HG03175 (cell line): ENCODE measurements at regions not wholly inside any gene's neighbourhood (a gene's known extent, or its start where the extent isn't known, plus 50 kb on each side); places are given as distances from the start of the nearest gene placed in this dataset.
"Not testable (repeated sequence)": the region's sequence is repeated elsewhere in the genome, so short reads cannot be mapped to it uniquely, and the experiment has no call there.

Experiments
- ATAC-seq: cut with Tn5 transposase; IDR thresholded peaks from one replicate; pipeline ENCODE4 v1.9.1; 2021; ENCODE audit warnings: mild to moderate bottlenecking, moderate library complexity; ENCODE audit not compliant: unreplicated experiment

DNA sequence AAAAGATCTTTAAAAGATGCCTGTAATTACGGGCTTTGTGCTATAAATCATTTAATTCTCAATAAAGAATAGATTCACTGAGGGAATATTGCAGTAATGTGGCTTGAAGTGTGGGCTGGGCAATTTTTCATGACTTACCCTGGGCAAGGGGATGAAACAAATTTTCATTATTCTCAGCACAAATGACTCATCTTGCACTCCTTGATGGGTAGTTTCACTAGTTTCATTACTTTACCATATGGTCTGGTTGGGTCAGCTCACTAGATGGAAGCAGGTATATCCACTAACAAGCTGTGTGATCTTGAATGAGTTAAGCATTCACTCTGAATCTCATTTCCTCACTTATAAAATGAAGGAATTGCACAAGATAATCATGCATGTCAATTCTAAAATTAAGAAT is 234.3 kb downstream of the ABCC12 start:
- ATAC-seq: no peak

DNA sequence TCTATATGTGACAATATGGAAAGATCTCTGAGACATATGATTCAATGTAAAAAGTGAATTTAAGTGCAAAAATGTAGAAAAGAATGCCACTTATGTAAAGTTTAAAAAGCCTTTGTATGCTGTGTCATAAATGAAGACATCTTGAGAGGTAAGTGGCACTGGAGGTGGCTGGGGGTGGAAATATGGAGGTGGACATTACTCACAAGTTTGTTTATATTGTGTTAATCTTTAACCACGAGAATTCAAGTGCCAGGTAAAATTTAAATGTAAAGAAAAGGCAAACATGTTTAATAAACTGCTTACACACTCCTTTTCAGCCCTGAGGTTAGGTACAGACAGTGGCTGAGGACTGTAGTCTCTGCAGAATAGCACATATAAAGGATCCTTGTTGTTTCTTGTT is 235.1 kb downstream of the ABCC12 start:
- no peak for ATAC-seq

DNA sequence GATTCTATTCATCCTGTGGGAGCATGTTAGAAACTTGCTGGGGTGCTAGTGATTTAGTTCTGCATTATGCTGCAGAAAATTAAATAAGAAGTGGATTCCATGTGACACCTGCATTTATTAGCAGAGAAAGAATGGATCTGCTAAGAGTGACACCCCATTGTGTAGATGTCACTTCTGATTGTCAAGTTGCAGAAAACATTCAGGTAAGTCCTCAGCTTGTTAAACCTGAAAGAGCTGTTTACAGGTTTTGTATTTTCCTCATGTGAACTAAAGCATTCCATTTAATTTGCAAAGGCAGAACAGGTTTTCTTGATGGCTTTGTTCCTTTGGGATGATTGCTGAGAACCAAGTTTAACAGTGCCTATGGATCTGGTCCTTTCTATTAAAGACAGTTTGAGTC is 238.7 kb downstream of the ABCC12 start:
- no peak for ATAC-seq

DNA sequence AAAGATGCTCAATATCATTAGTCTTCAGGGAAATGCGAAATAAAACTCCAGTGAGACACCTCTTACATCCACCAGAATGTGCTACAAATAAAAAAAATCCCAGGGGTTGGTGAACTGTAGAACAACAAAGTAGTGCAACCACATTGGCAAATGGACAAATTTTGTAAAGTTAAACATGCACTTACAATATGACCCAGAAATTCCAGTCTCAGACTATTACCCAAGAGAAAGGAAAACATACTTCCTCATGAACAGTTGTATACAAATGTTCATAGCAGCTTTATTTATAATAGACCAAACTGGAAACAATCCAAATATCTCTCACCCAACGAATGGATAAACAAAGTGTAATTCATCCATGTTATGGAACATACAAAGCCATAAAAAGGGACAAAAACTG is 239.5 kb downstream of the ABCC12 start:
- no peak for ATAC-seq

DNA sequence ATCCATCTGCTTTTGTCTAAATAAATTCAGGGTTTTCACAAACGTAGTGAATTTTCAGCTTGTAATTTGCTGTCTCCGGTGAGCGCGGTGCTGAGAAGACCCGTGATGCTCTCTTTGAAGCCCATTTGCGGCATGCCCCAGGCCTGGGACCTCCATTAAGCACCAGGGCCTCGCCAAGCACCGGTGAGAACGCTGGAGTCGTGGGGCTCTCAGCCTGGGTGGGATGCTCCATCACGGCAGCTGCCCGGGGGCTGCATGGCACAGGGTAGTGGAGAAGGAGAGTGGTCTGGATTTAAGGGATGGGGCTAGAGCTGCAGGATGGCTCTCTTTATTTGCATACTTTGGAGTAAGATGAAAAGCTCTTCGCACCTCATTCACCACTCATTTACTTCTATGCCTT is 248.7 kb downstream of the ABCC12 start:
- no peak for ATAC-seq

DNA sequence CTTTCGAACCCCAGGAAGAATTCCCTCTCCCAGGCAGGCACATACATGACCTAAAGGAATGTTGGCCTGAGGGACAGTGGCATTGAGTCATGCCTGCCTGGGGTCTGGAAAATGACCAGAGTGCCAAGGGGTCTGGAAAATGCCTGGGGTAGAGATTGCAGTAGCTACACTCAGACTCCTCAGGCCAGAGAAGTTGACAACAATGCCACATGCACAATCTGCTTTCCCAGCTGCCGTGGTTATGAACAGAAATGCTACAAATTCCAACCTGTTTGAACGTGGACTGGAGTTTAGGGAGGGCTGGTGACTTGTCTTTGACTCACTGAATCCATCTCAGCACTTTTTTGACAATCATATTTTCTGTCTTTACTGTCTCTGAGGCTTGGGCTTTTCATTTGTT is 250.0 kb downstream of the ABCC12 start:
- no peak for ATAC-seq

DNA sequence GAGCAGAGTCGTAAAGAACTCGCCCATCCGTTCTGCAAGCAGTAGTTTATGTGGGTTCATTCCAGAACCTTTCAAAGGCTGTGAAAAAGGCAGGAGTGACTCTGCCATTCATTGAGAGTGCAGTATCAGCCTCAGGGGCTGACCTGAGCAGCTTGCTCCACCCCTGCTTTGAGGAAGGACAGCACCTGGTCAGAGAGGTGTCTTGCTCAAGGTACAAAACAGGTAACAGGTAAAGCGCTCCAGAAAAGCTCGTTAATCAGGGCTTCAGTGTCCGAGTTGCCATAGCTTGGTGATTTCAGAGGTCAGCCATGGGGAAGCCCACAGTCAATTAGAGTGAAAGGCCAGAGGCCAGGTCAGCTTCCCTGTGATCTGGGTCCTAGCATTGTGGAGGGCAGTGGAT is 251.1 kb downstream of the ABCC12 start:
- no peak for ATAC-seq

DNA sequence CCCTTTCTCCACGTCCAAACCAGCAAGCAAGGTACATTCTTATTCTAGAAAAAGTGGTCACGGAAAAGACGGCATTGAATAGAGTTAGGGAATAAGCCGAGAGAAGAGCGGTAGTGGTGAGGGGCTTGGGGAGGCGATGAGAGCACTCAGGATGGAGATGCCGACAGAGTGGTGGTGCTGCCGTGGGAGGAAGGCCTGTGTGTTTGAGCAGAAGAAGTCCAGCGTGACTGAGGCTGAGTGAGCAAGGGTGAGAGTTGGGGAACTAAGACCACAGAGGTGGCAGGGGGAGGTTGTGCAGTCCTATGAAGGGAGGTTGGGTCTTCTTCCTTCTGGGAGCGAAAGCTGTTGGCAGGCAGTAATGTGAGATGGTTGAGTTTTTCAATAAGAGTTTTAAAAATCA is 252.3 kb downstream of the ABCC12 start:
- no peak for ATAC-seq

DNA sequence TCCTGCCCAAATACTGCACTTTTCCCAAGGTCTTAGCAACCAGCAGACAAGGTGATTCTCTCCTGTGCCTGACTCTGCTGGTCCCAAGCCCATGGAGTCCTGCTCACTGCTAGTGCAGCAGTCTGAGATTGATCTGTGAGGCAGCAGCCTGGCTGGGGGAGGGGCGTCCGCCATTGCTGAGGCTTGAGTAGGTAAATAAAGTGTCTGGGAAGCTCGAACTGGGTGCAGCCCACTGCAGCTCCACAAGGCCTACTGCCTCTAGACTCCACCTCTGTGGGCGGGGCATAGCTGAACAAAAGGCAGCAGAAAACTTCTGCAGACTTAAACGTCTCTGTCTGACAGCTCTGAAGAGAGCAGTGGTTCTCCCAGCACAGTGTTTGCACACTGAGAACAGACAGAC is 258.7 kb downstream of the ABCC12 start:
- ATAC-seq: not testable (repeated sequence)

DNA sequence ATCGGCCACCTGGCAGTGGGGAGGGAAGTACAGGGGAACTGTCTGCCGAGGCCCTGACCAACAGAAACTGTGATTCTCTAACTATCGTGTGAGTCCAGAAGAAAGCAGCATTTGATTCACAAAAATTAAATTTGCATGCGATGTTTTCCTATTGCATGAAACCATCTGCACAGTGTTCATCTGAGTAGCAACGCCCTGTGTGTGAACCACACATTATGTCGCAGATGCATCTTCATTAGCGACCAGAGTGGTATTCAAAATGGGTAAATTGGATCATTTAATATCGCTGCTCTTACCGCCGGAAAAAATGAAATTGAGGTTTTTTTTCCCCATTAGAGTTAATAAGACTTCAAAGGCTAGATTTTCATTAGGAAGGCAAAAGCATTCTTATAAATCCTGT is 260.6 kb downstream of the ABCC12 start:
- no peak for ATAC-seq

DNA sequence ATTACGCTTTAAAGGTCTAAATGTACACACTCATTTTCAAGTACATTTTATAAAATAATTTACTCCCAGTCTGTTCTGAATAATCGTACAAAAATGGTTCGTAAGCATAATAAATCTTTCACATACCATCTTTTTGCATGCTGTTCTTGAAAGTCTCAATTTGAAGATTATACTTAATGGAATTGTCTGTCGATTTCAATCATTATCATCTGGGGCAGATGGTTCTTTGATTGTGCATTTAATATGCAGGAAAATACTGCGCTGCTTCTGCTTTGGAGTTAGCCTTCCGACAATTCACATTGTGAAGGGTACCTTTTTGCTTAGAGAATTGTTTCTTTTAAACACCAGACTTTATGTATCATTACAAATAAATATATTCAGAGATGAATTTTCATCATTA is 262.8 kb downstream of the ABCC12 start:
- no peak for ATAC-seq

DNA sequence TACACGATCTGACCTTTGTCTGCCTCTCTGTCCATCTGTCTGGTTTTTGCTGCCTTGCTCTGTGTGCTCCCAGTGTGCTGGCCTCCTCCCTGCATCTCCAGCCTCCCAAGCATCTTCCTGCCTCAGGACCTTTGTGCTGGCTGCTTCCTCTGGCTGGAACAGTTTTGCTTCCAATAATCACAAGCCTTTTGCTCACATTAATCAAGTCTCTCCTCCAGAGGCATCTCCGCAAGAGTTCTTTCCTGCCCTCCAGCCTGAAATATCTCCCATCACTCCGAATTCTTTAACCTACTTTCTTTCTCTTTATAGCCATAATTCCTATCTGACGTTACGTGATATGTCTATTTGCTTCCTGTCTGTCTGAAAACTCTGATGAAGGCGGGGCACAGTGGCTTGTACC is 267.1 kb downstream of the ABCC12 start:
- ATAC-seq: no peak

DNA sequence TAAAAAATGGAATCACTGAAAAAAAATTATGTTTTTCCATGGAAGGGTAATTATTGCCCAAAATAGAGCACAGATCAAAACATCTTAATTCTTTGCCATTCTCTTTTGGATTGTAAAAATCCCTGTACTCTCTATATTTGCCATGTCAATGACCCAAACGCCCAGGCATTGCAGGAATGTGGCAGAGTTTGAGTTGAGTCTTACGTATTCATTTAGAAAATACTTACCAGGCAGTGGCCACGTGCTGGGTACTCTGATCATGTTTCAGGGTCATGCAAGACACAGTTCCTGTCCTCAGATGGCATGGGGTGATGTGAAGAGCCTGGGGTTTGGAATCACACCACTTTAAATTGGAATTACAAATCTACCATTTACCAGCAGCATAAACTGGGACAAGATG is 267.7 kb downstream of the ABCC12 start:
- no peak for ATAC-seq

DNA sequence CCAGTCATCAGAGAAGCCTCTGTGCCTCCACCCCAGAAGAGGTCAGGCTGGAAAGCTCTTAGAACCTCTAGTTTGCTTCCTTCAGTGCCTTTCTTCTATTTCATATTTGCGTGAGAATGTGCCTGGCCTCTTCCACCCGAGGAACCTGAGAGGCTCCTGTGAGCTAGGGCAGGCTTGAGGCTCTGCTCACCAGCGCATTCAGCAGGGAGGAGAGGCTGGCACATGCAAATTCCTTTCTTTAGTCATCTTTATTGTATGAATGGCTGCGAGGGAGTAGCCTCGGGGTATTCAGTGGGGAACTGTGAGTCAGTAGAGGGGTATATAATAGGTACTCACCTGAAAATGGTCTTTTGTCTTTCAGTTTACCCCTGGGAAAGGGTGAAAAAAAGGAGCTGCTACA is 268.3 kb downstream of the ABCC12 start:
- ATAC-seq: no peak

DNA sequence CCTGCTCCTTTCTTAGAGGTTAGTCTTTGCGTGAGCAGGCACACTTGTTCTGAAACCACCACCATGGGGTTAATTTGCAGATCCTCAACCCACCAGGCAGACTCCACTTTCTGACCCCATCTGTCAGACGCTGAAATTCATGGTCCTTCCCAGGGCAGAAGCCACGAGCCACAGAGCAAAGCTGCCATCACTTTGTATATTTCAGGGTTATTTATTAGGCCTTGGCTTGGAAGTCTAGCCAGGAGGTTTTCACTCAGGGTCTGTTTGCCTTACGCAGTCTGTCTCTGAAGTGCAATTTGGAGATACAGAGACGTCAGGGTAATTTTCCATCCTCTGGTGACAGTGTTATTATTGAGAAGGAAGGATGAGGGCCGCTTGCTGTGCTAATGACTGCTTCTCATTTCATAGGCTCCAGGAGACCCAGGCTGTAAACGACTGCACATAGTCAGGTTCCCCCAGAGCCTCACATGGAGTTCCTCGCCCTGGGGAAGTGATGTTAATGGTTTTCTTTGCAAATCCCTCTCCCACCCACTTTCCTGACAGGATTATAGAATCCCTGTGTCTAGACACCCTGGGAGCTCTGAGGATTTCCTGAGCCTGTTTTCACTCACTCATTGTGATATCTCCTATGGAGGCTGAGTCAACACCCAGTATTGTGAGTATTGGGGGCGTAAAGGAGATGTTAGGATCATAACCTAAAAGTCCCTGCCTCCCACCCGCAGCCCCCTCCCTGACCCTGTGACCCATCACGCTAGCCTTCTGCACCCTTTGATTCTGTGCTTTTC is 269.0 kb downstream of the ABCC12 start:
- no peak for ATAC-seq

DNA sequence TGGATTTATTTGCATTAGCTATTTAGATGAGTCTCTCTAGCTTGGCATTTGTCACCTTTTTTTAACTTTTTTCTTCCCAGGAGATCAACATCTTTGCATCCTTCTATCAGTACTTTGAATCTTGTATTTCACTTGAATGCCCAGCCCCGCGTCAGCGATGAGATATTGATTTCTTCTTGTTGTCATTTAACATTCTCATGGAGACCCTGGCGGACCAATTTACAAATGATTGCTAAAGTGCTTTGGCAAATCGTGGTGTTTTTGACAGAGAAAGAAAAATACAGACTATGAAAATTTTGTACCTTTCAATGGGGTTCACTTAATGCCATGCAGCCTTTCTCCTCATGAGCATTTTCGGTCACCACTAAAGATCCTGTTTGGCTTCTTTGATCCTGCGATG is 269.7 kb downstream of the ABCC12 start:
- ATAC-seq: no peak

DNA sequence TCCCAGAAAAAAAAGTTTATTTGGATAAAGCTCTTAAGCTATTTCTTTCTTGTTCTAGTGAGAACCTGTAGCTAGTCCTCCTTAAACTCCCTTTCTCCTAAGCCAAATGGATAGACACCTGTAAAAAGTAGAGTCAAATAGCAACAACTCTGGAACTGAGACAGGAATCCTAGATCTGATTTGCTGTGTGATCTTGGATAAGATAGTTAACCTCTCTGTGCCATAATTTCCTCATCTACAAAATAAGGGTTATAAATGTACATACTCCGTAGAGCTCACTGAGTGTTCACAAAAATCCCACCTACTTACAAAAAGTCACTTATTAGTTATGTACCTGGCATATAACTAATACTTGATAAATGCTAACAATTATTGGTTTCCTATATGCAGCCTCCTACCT is 270.3 kb downstream of the ABCC12 start:
- no peak for ATAC-seq

DNA sequence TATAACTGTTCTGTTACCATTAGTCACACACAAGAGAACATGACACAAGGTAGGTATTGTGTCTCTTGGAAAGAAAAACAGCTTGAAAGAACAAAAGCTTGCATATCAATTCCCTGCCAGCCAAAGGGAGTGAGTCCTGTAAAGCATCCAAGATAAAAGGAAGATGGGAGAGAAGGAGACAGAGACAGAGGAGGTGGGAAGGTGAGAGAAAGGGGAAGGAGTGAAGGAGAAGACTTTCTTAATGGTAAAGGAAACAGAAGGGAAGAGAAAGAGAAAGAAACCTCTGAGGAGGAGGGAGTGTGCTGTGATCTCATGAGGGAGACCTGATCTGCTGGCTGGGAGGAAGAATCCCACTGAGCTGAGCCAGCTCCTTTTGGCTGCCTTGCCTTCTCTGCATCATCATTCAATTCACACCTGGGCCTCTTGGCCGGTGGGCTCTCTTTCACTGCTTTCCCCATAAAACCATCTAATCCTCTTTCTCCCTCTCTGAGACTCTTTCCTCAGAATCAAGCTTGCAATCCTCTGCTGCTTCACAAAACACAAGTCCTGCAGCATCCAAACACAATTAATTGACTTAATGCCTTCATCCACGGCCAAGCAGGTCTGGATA is 271.6 kb downstream of the ABCC12 start:
- ATAC-seq: no peak

DNA sequence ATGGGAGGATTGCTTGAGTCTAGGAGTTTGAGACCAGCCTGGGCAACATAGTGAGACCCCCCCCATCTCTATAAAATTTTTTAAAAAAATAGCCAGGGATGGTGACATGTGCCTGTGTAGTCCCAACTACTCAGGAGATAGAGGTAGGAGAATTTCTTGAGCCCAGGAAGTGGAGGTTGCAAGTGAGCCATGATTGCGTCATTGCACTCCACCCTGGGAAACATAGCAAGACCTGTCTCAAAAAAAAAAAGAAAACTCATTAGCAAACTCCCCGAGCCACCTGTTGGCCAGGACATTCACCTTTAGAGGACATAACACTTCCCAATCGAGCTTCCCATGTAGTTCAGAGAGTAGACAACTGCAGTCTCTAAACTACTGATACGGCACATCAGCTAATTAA is 274.2 kb downstream of the ABCC12 start:
- no peak for ATAC-seq

DNA sequence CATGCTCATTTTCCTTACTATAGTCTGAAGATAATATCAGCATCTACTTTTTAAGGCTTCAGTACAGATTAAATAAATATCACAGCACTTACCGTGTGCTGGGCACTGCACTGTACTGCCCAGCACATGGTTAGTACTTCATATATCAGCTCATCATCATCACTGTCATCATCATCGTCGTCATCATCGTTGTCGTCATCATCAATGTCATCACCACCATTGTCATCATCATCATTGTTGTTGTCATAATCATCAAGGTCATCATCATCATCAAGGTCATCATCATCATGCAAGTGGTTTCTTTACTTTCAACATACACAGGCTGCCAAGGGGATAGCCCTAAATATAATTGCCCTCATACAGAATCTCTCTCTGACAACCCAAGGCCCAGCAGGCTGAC is 275.1 kb downstream of the ABCC12 start:
- no peak for ATAC-seq

DNA sequence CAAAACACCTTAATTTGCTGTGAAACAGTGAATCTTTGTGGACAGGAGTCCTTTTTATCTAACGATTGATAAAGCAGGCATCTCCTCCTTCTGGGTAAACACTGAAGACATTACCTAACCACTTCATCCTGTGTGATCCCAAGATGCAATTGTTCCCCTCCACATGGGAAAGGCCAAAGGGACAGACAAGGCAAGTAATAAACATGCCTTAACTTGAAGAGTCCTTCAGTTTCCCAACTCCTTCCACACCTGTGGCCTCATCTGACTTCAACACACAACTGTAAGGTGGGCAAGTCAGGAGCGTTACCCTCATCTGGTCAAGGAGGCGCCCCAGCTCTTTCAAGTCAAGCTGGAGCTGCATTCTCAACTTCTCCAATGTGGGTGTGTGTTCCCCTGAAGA is 278.6 kb downstream of the ABCC12 start:
- ATAC-seq: no peak

DNA sequence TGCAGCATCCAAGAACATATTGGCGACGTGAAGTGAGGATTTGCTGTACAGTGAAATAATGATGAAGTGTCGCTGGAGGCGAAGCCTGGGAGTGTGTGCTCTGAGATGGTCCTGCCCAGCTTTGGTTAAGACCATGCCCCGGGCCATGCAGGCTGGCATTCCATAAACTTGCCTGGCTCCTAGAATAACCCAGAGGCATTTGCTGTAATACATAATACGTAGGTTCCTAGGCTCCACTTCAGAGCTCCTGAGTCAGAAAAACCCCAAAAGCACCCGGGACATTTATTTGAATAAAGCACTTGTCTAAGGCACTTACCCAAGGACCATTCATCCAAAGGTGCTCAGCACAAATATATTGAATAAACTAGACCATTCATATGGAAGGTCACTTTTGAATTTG is 279.3 kb downstream of the ABCC12 start:
- no peak for ATAC-seq

DNA sequence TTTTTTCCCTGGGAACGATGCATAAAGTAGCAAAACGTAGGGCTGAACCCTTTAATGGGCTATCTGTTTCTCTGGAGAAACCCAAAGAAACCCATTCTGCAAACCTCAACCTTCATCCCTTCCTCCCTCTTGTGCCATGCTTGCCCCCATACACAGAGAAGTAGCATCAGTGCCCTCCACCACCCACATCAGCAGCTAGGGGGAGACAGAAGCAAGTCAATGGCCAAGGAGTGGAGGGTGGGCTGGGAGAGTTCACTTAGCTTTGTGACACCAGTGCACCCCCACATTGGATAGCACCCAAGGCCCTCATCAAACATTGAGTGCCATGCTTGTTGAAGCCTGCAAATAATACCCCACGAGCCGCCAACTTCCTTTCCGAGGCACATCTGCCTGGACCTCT is 282.4 kb downstream of the ABCC12 start:
- ATAC-seq: no peak
